GM12874 (cell line): ENCODE measurements at regions not wholly inside any gene's neighbourhood (a gene's known extent, or its start where the extent isn't known, plus 50 kb on each side); places are given as distances from the start of the nearest gene placed in this dataset.

ENCODE experiments used
- TF ChIP-seq, protein P1 (sequence below): IDR thresholded peaks from 2 replicates; pipeline ENCODE4 v1.5.1; 2011; ENCODE audit warnings: low read depth, mild to moderate bottlenecking, control low read depth, low read length, moderate library complexity; ENCODE audit not compliant: insufficient read depth

- TF ChIP-seq, protein P1, sequence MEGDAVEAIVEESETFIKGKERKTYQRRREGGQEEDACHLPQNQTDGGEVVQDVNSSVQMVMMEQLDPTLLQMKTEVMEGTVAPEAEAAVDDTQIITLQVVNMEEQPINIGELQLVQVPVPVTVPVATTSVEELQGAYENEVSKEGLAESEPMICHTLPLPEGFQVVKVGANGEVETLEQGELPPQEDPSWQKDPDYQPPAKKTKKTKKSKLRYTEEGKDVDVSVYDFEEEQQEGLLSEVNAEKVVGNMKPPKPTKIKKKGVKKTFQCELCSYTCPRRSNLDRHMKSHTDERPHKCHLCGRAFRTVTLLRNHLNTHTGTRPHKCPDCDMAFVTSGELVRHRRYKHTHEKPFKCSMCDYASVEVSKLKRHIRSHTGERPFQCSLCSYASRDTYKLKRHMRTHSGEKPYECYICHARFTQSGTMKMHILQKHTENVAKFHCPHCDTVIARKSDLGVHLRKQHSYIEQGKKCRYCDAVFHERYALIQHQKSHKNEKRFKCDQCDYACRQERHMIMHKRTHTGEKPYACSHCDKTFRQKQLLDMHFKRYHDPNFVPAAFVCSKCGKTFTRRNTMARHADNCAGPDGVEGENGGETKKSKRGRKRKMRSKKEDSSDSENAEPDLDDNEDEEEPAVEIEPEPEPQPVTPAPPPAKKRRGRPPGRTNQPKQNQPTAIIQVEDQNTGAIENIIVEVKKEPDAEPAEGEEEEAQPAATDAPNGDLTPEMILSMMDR = no peak
These were observed 577.4 kb downstream of the MED13L start for GRCh38 chr12:115700081-115700480.

- TF ChIP-seq, protein P1 = no peak
These were observed 579.2 kb downstream of the MED13L start for GRCh38 chr12:115698257-115698656.

DNA sequence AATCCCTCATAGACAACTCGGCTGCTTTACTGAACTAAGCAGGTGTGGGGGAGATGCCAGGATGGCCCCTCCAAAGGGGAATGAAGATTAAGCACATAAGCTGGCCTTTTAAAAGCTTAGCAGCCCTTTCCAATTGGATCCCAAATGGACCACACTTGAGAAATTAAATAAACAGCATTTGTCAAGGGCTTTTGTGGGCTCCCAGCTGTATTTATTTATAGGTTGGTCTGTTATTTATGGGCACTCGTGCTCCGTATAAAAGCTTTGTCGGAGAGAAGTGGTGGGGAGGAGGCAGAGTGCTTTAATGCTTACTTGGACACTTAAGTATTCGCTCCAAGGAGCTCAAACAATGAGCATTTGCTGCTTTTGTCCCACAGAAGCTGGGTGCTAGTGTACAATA, 580.2 kb downstream of the MED13L start:
- TF ChIP-seq, protein P1 = no peak

- TF ChIP-seq, protein P1 = no peak
These were observed 582.9 kb downstream of the MED13L start for GRCh38 chr12:115694564-115694963.

GRCh38 chr12:115693970-115694369, 583.5 kb downstream of the MED13L start:
- TF ChIP-seq, protein P1 = no peak

- TF ChIP-seq, protein P1 = no peak
These were observed 586.4 kb downstream of the MED13L start for GRCh38 chr12:115691123-115691522.

DNA sequence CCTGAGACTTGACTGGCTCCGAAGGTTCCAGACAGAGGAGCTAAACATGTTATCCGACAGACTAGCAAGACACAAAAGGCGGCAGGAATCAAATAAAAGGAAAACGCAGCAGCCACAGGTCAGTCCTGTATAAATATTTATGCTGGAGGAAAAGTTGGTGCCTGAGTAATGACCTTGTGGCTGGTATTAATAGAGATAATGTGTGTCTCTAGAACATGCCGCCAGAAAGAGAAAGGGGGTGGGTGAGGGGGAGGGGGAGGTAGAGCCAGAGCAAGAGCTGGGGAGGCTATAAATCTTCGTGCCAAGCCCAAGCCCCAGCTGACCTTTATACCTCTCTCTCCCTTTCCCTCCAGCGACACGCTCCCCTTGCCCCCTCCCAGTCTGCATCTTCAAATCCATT, 590.4 kb downstream of the MED13L start:
- TF ChIP-seq, protein P1 = no peak
